ENCODE measurements at regions not wholly inside any gene's neighbourhood (a gene's known extent, or its start where the extent isn't known, plus 50 kb on each side); places are given as distances from the start of the nearest gene placed in this dataset.

DNA sequence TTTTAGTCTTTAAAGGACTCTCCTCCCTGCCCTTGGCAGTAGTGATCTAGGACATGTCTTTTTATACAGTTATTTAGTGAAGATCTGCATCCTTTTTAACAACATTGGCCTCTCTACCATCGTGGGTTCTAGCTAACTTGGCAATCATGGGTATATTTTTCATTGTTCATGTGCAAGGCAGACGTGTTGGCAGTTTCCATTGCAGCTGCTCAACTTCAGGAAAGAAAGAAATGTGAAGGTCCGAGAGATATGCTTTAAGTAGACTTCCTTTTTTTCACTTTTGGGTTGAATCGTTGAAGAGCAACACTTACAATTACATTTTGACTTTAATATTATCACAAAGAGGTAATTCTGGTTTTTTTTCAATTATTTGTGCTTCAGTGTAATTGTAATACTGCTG lies 172.6 kb downstream of the SATB1 start:
- Histone ChIP-seq H3K27ac (ENCODE audit: control insufficient read depth, insufficient read depth, low read length) (no peak overlapping the region), H3K4me1 (ENCODE audit: control insufficient read depth, extremely low read depth, insufficient read depth, low read length) (peaks cover 1% of the 10 kb centered on the region), H3K79me2 (ENCODE audit: control insufficient read depth, insufficient read depth, low read length) (no peaks in the 10 kb centered on the region), H3K9ac (ENCODE audit: control insufficient read depth, extremely low read depth, insufficient read depth, low read length) (no peak overlapping the region), H3K4me2 (ENCODE audit: control insufficient read depth, extremely low read depth, insufficient read depth, low read depth, low read length) (no peak overlapping the region), H3K36me3 (ENCODE audit: control insufficient read depth in 2 of 2, extremely low read depth in 1 of 2, insufficient read depth in 2 of 2, low read length in 2 of 2) (no peaks in the 10 kb centered on the region), H3K27me3 (ENCODE audit: control insufficient read depth, extremely low read depth, insufficient read depth, low read length) (no peaks in the 10 kb centered on the region), H3K9me3 (ENCODE audit: control insufficient read depth, low read depth, low read length) (no peaks in the 10 kb centered on the region), H4K20me1 (ENCODE audit: control insufficient read depth, extremely low read depth, insufficient read depth, low read length) (no peaks in the 10 kb centered on the region), H3K4me3 (ENCODE audit: control insufficient read depth in 2 of 3, extremely low read depth in 1 of 3, insufficient read depth in 2 of 3, low read depth in 1 of 3, low read length in 3 of 3) (no peak overlapping the region), H2AFZ (ENCODE audit: control insufficient read depth, low read length) (no peak overlapping the region), H3K9me1 (ENCODE audit: control insufficient read depth, extremely low read depth, insufficient read depth, low read length) (no peaks in the 10 kb centered on the region)
- dilution Hi-C loops (cut with MboI; ENCODE audit: extremely low pct_ligation_motif_present, low sequenced_read_pairs), result no loop called here
- FAIRE-seq, result no peak
- no peak for DNase-seq (ENCODE audit: low read depth, low spot score)
- TF ChIP-seq CTCF (optimal IDR thresholded peaks at IDR 0.05 in 1 of 3, IDR thresholded peaks at IDR 0.05 in 1 of 3, conservative IDR thresholded peaks at IDR 0.05 in 1 of 3; ENCODE audit: extremely low read depth in 1 of 3, insufficient read depth in 2 of 3, low read length in 3 of 3) (no peak), EZH2 (IDR thresholded peaks at IDR 0.05; ENCODE audit: low read length) (no peak)

GRCh38 chr3:18250991-18251390 lies 174.1 kb downstream of the SATB1 start:
- H3K9ac ChIP-seq (ENCODE audit: control insufficient read depth, extremely low read depth, insufficient read depth, low read length), result no peak overlapping the region
- H3K4me2 ChIP-seq (ENCODE audit: control insufficient read depth, extremely low read depth, insufficient read depth, low read depth, low read length), result no peak overlapping the region
- no peaks in the 10 kb centered on the region for H3K9me3 ChIP-seq (ENCODE audit: control insufficient read depth, low read depth, low read length)
- no peaks in the 10 kb centered on the region for H4K20me1 ChIP-seq (ENCODE audit: control insufficient read depth, extremely low read depth, insufficient read depth, low read length)
- no peak overlapping the region for H3K27ac ChIP-seq (ENCODE audit: control insufficient read depth, insufficient read depth, low read length)
- H2AFZ ChIP-seq (ENCODE audit: control insufficient read depth, low read length), result no peak overlapping the region
- no peaks in the 10 kb centered on the region for H3K9me1 ChIP-seq (ENCODE audit: control insufficient read depth, extremely low read depth, insufficient read depth, low read length)
- no peak for DNase-seq (ENCODE audit: low read depth, low spot score)
- FAIRE-seq, result no peak
- H3K4me3 ChIP-seq (ENCODE audit: control insufficient read depth in 2 of 3, extremely low read depth in 1 of 3, insufficient read depth in 2 of 3, low read depth in 1 of 3, low read length in 3 of 3), result no peak overlapping the region
- peaks cover 10% of the 10 kb centered on the region for H3K4me1 ChIP-seq (ENCODE audit: control insufficient read depth, extremely low read depth, insufficient read depth, low read length)
- H3K79me2 ChIP-seq (ENCODE audit: control insufficient read depth, insufficient read depth, low read length), result no peaks in the 10 kb centered on the region
- dilution Hi-C loops (cut with MboI; ENCODE audit: extremely low pct_ligation_motif_present, low sequenced_read_pairs), result no loop called here
- no peaks in the 10 kb centered on the region for H3K36me3 ChIP-seq (ENCODE audit: control insufficient read depth in 2 of 2, extremely low read depth in 1 of 2, insufficient read depth in 2 of 2, low read length in 2 of 2)
- no peaks in the 10 kb centered on the region for H3K27me3 ChIP-seq (ENCODE audit: control insufficient read depth, extremely low read depth, insufficient read depth, low read length)
- TF ChIP-seq CTCF (optimal IDR thresholded peaks at IDR 0.05 in 1 of 3, IDR thresholded peaks at IDR 0.05 in 1 of 3, conservative IDR thresholded peaks at IDR 0.05 in 1 of 3; ENCODE audit: extremely low read depth in 1 of 3, insufficient read depth in 2 of 3, low read length in 3 of 3) (no peak), EZH2 (IDR thresholded peaks at IDR 0.05; ENCODE audit: low read length) (no peak)
